ENCODE measurements at regions not wholly inside any gene's neighbourhood (a gene's known extent, or its start where the extent isn't known, plus 50 kb on each side); places are given as distances from the start of the nearest gene placed in this dataset.

DNA sequence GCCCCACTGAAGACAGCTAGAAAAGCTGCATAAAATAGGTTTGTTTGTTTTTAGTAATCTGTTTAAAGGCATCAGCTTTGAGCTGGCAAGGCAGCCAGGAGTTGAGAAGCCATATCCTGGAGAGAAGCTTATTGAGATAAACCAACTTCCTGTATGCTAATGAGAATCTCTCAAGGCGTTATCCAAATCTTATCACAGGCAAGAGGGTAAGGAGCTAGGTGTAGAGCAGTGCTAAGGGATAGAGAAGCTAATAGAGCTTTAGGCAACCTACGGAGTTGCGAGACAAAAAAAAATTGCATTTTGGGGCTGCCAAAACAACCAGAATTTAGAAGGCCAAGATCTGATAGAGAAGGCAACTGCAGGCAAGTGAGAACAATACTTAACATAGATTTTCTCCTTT, 641.6 kb downstream of the SH2D4B start (continued):
- TF ChIP-seq, protein P1, sequence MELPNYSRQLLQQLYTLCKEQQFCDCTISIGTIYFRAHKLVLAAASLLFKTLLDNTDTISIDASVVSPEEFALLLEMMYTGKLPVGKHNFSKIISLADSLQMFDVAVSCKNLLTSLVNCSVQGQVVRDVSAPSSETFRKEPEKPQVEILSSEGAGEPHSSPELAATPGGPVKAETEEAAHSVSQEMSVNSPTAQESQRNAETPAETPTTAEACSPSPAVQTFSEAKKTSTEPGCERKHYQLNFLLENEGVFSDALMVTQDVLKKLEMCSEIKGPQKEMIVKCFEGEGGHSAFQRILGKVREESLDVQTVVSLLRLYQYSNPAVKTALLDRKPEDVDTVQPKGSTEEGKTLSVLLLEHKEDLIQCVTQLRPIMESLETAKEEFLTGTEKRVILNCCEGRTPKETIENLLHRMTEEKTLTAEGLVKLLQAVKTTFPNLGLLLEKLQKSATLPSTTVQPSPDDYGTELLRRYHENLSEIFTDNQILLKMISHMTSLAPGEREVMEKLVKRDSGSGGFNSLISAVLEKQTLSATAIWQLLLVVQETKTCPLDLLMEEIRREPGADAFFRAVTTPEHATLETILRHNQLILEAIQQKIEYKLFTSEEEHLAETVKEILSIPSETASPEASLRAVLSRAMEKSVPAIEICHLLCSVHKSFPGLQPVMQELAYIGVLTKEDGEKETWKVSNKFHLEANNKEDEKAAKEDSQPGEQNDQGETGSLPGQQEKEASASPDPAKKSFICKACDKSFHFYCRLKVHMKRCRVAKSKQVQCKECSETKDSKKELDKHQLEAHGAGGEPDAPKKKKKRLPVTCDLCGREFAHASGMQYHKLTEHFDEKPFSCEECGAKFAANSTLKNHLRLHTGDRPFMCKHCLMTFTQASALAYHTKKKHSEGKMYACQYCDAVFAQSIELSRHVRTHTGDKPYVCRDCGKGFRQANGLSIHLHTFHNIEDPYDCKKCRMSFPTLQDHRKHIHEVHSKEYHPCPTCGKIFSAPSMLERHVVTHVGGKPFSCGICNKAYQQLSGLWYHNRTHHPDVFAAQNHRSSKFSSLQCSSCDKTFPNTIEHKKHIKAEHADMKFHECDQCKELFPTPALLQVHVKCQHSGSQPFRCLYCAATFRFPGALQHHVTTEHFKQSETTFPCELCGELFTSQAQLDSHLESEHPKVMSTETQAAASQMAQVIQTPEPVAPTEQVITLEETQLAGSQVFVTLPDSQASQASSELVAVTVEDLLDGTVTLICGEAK (IDR thresholded peaks at IDR 0.05), result no peak
- TF ChIP-seq, protein P1 (CRISPR knock-in tag; IDR thresholded peaks at IDR 0.05), result no peak
- TF ChIP-seq SOX6 (IDR thresholded peaks at IDR 0.05), result no peak
- TF ChIP-seq SOX6 (CRISPR knock-in tag; IDR thresholded peaks at IDR 0.05), result no peak
- TF ChIP-seq, protein P2, sequence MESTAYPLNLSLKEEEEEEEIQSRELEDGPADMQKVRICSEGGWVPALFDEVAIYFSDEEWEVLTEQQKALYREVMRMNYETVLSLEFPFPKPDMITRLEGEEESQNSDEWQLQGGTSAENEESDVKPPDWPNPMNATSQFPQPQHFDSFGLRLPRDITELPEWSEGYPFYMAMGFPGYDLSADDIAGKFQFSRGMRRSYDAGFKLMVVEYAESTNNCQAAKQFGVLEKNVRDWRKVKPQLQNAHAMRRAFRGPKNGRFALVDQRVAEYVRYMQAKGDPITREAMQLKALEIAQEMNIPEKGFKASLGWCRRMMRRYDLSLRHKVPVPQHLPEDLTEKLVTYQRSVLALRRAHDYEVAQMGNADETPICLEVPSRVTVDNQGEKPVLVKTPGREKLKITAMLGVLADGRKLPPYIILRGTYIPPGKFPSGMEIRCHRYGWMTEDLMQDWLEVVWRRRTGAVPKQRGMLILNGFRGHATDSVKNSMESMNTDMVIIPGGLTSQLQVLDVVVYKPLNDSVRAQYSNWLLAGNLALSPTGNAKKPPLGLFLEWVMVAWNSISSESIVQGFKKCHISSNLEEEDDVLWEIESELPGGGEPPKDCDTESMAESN (CRISPR knock-in tag; conservative IDR thresholded peaks at IDR 0.05), result no peak
- TF ChIP-seq ZNF782 (CRISPR knock-in tag; IDR thresholded peaks at IDR 0.05; ENCODE audit: borderline replicate concordance), result no peak

Measured in HepG2 (cell line).